Thyroid gland (tissue), 4 donors: ENCODE measurements at regions not wholly inside any gene's neighbourhood (a gene's known extent, or its start where the extent isn't known, plus 50 kb on each side); places are given as distances from the start of the nearest gene placed in this dataset.
"Not testable (repeated sequence)": the region's sequence is repeated elsewhere in the genome, so short reads cannot be mapped to it uniquely, and the experiment has no call there.

ENCODE experiments used
- DNase-seq, 2 donors: peaks; one replicate each; pipeline ENCODE4 v3.0.0-alpha.2; 2019
- H3K27ac ChIP-seq, 3 donors: fragments of 200-600 bp; sonication (generic); 1 replicate in 2 of 3; 2 replicates in 1 of 3; pipeline ENCODE4 v1.5.1; 2016 to 2019; ENCODE audit warnings: mild to moderate bottlenecking in 1 of 3, moderate library complexity in 1 of 3
- H3K27me3 ChIP-seq: fragments of 200-600 bp; sonication (generic); one replicate; pipeline ENCODE4 v1.5.1; 2019
- H3K36me3 ChIP-seq, 2 donors: fragments of 200-600 bp; sonication (generic); one replicate each; pipeline ENCODE4 v1.5.1; 2016 to 2019
- H3K4me1 ChIP-seq, 2 donors: fragments of 200-600 bp; sonication (generic); one replicate each; pipeline ENCODE4 v1.5.1; 2017 to 2019
- H3K4me3 ChIP-seq, 3 donors: fragments of 200-600 bp; sonication (generic); replicated peaks in 1 of 3; 1 replicate in 2 of 3; 2 replicates in 1 of 3; pipeline ENCODE4 v1.5.1; 2016; ENCODE audit warnings: mild to moderate bottlenecking in 1 of 3
- H3K9me3 ChIP-seq: fragments of 200-600 bp; sonication (generic); one replicate; pipeline ENCODE4 v1.5.1; 2017
- CTCF ChIP-seq, 6 experiments: fragments of 200-600 bp in 3 of 6; fragments of 450-650 bp in 3 of 6; sonication (generic) in 3 of 6; IDR thresholded peaks; one replicate each; pipeline ENCODE4 v1.5.1; 2016 to 2019; ENCODE audit warnings: antibody characterized with exemption in 6 of 6, mild to moderate bottlenecking in 2 of 6, inconsistent platforms in 1 of 6, moderate library complexity in 1 of 6
- POLR2A ChIP-seq, 2 donors: fragments of 450-650 bp; IDR thresholded peaks; one replicate each; pipeline ENCODE4 v1.6.1; 2017; ENCODE audit warnings: antibody characterized with exemption in 2 of 2, mild to moderate bottlenecking in 2 of 2, moderate library complexity in 1 of 2
- WGBS, 2 donors: methylation state at CpG; one replicate each; pipeline ENCODE4 v1.1.5; 2017; 5-methylcytosine and 5-hydroxymethylcytosine counted together
- intact Hi-C: fragments of 100-400 bp; cut with DNase I; formaldehyde crosslinking; loops from one replicate; pipeline ENCODE4 v1.15.1; 2023

- no peaks in the 10 kb centered on the region for H3K9me3 ChIP-seq
- no peak for DNase-seq
- intact Hi-C loops = no loop called here
- no peak for TF ChIP-seq CTCF (IDR thresholded peaks at IDR 0.05)
- no peak for TF ChIP-seq POLR2A (IDR thresholded peaks at IDR 0.05)
- H3K27me3 ChIP-seq = no peaks in the 10 kb centered on the region
- no peaks in the 10 kb centered on the region for H3K4me1 ChIP-seq
- 83 to 91% methylated on average over 1 of the region's 1 CpG for WGBS, 2 donors
- H3K4me3 ChIP-seq = no peak overlapping the region
- H3K36me3 ChIP-seq = no peaks in the 10 kb centered on the region
- no peak overlapping the region for H3K27ac ChIP-seq
Measured at GRCh38 chr9:103193992-103194391, 198.9 kb downstream of the CYLC2 start.

GRCh38 chr9:103203172-103203571 is 208.0 kb downstream of the CYLC2 start:
- DNase-seq = no peak
- Histone ChIP-seq H3K36me3 (no peaks in the 10 kb centered on the region), H3K27me3 (no peaks in the 10 kb centered on the region), H3K27ac (no peak overlapping the region), H3K4me1 (no peaks in the 10 kb centered on the region), H3K4me3 (no peak overlapping the region), H3K9me3 (no peaks in the 10 kb centered on the region)
- TF ChIP-seq POLR2A (IDR thresholded peaks at IDR 0.05) (no peak), CTCF (IDR thresholded peaks at IDR 0.05) (no peak)
- WGBS, 2 donors = 85 to 86% methylated on average over 2 of the region's 2 CpGs
- intact Hi-C loops = no loop called here

GRCh38 chr9:103205881-103206585 is 210.9 kb downstream of the CYLC2 start:
- 63 to 74% methylated on average over 8 of the region's 8 CpGs for WGBS, 2 donors
- H3K27ac ChIP-seq, H3K27me3 ChIP-seq, intact Hi-C loops, H3K4me3 ChIP-seq, H3K36me3 ChIP-seq, H3K9me3 ChIP-seq, H3K4me1 ChIP-seq, DNase-seq: not testable (repeated sequence)

GRCh38 chr9:103210607-103211006 is 215.5 kb downstream of the CYLC2 start:
- 78 to 96% methylated on average over 3 of the region's 3 CpGs for WGBS, 2 donors
- no peak for DNase-seq
- no peaks in the 10 kb centered on the region for H3K36me3 ChIP-seq
- no peaks in the 10 kb centered on the region for H3K4me1 ChIP-seq
- TF ChIP-seq CTCF (IDR thresholded peaks at IDR 0.05) = no peak
- no peak for TF ChIP-seq POLR2A (IDR thresholded peaks at IDR 0.05)
- no peaks in the 10 kb centered on the region for H3K27me3 ChIP-seq
- H3K4me3 ChIP-seq = no peak overlapping the region
- intact Hi-C loops = no loop called here
- H3K9me3 ChIP-seq = no peaks in the 10 kb centered on the region
- H3K27ac ChIP-seq = no peak overlapping the region

GRCh38 chr9:103215197-103215596 is 220.1 kb downstream of the CYLC2 start:
- Histone ChIP-seq H3K4me3 (no peak overlapping the region), H3K9me3 (no peaks in the 10 kb centered on the region), H3K27me3 (no peaks in the 10 kb centered on the region), H3K27ac (no peak overlapping the region), H3K36me3 (no peaks in the 10 kb centered on the region), H3K4me1 (no peaks in the 10 kb centered on the region)
- intact Hi-C loops = no loop called here
- no peak for DNase-seq
- TF ChIP-seq POLR2A (IDR thresholded peaks at IDR 0.05) (no peak), CTCF (IDR thresholded peaks at IDR 0.05) (no peak)
- WGBS, 2 donors = 80 to 85% methylated on average over 1 of the region's 1 CpG
